ENCODE measurements at regions not wholly inside any gene's neighbourhood (a gene's known extent, or its start where the extent isn't known, plus 50 kb on each side); places are given as distances from the start of the nearest gene placed in this dataset.
"Not testable (repeated sequence)": the region's sequence is repeated elsewhere in the genome, so short reads cannot be mapped to it uniquely, and the experiment has no call there.

- no peak for DNase-seq
These were observed 140.3 kb upstream of the ERRFI1 start for GRCh38 chr1:8166406-8166805.

DNA sequence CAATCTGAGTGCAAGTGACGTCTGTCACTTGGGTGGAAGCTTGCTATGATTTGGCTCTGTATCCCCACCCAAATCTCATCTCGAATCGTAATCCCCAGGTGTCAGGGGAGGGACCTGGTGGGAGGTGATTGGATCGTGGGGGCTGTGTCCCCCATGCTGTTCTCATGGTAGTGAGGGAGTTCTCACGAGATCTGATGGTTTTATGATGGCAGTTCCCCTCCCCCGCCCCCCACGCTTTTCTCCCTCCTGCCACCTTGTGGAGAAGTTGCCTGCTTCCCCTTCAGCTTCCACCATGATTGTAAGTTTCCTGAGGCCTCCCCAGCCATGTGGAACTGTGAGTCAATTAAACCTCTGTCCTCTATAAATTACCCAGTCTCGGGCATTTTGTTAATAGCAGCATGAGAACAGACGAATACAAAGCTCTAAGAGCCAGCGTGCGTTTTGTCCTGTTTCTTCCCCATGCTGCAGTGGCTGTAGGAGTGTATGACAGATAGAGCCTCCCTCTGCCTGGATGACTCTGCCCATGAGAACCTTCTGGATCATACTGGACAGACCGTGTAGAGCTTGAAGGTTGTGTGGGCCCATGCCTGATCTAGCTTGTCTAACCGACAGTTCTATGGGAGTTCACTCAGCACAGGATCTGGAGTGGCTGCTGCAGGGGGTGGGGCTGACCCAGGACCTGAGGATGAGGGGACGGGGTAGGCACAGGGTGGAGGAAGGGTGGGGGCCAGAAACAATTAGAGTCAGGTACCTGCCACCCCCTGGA lies 139.7 kb upstream of the ERRFI1 start:
- DNase-seq = no peak

DNA sequence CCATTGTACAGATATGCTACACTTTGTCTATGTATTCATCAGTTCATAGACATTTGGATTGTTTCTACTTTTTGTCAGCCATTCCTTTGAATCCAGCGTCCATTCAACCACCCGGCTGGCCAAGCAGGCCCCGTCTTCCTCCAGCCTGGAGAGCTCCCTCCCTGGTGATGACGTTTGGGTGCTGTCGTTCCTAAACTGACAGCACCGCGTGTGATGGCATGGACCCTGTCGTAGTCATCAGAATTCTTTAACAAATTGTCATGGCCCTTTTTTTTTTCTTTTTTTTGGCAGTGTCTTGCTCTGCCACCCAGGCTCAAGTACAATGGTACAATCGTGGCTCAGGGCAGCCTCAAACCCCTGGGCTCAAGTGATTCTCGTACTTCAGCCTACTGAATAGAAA lies 138.6 kb upstream of the ERRFI1 start:
- no peak for DNase-seq

DNA sequence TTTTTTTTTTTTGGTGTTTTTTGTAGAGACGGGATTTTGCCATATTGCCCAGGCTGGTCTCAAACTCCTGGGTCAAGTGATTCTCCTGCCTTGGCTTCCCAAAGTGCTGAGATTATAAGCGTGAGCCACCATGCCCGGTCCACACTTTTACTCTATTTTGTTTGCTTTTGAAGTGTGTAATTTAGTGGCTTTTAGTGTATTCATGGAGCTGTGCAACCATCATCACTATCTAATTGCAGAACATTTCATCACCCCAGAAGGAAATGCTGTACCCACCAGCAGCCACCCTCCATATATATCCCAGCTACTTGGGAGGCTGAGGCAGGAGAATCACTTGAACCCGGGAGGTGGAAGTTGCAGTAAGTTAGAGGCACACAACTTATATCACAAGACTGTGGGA lies 136.9 kb upstream of the ERRFI1 start:
- no peak for DNase-seq

- DNase-seq = peak; percentile 27
These were observed 136.1 kb upstream of the ERRFI1 start for GRCh38 chr1:8162168-8162567.

DNA sequence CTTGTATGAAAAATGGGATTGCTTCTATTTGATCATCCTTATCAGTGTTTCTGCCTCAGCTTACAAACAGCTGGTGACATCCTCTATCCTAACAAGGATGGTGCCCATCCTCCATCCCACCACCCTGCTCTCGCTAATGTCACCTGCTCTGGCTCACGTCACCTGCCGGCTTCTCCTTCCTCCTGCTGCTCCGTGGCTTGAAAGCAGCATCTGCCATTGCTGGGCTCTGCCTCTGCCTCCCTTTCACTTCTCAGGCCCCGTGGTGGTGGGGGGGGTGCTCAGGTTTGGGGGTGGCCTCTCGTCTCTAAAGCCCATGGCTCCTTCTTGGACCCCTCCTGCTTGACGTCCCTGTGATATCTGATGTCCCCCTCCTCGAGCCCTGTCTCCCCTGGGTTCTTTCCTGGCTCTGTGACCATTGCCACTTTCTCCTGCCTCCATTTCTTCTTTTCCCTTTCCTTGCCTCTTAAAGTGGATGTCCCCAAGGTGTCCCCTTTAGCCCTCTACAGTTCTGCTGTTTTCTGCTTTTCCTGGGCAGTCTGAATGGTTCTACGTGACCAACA lies 135.5 kb upstream of the ERRFI1 start:
- DNase-seq = peak; percentile 10

DNA sequence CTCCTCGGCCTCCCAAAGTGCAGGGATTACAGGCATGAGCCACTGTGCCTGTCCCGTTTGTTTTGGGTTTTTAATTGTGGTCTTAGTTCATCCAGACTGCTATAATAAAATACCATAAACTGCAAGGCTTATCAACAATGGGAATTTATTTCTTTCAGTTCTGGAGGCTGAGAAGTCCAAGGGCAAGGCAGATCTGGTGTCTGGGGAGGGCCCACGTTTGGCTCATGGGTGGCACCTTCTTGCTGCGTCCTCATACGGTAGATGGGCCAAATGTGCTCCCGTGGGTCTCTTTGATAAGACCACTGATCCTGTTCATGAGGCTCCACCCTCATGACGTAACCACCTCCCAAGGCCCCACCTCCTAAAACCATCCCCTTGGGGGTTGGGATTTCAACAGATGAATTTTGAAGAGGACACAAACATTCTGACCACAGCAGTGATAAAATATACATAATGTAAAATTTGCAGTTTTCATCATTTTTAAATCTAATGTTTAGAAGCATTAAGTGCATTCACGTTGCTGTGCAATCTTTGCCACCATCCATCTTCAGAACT lies 133.4 kb upstream of the ERRFI1 start:
- no peak for DNase-seq

DNA sequence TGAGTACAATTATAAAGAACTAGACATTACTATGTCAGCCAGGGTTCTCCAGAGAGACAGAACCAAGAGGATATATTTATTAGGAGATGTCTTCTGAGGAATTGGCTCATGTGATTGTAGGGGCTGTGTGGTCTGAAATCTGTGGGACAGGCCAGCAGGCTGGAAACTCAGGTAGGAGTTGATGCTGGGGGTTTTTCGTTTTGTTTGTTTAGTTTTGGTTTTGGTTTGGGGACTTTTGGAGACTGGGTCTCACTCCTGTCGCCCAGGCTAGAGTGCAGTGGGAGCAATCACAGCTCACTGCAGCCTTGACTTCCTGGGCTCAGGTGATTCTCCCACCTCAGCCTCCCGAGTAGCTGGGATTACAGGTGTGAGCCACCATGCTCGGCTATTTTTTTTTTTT lies 132.9 kb upstream of the ERRFI1 start:
- no peak for DNase-seq

- DNase-seq = no peak
These were observed 131.7 kb upstream of the ERRFI1 start for GRCh38 chr1:8157765-8158164.

GRCh38 chr1:8155528-8156186 lies 129.5 kb upstream of the ERRFI1 start:
- DNase-seq = no peak

GRCh38 chr1:8154621-8155052 lies 128.5 kb upstream of the ERRFI1 start:
- no peak for DNase-seq

- no peak for DNase-seq
These were observed 127.9 kb upstream of the ERRFI1 start for GRCh38 chr1:8153961-8154360.

GRCh38 chr1:8152731-8153702 lies 126.9 kb upstream of the ERRFI1 start:
- no peak for DNase-seq

- no peak for DNase-seq
These were observed 125.5 kb upstream of the ERRFI1 start for GRCh38 chr1:8151647-8152046.

- DNase-seq = not testable (repeated sequence)
These were observed 123.6 kb upstream of the ERRFI1 start for GRCh38 chr1:8149756-8150155.

GRCh38 chr1:8147956-8148355 lies 121.8 kb upstream of the ERRFI1 start:
- DNase-seq = no peak

DNA sequence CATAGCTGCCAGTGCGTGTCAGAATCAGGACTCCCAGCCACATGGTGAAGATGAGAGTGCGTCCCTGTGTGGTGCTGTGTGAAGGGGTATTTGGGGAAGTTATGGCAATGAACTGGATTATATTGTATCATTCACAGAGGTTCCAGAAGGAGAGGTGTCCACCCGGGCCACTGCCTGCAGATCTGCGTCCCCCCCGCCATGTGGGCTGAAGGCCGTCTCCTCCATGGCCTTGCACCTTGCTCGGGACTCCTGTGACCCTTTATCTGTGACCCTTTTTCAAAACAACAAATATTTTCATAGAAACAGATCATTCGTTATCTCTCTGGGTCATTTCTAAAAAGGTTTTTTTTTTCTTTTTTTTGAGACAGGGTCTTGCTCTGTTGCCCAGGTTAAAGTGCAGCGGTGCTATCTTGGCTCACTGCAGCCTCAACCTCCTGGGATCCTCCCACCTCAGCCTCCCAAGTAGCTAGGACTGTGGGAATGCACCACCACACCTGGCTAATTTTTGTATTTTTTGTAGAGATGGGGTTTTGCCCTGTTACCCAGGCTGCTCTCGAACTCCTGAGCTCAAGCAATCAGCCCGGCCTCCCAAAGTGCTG lies 120.2 kb upstream of the ERRFI1 start:
- no peak for DNase-seq

- DNase-seq = no peak
These were observed 119.6 kb upstream of the ERRFI1 start for GRCh38 chr1:8145545-8146202.

- DNase-seq = no peak
These were observed 118.2 kb upstream of the ERRFI1 start for GRCh38 chr1:8144323-8144722.

DNA sequence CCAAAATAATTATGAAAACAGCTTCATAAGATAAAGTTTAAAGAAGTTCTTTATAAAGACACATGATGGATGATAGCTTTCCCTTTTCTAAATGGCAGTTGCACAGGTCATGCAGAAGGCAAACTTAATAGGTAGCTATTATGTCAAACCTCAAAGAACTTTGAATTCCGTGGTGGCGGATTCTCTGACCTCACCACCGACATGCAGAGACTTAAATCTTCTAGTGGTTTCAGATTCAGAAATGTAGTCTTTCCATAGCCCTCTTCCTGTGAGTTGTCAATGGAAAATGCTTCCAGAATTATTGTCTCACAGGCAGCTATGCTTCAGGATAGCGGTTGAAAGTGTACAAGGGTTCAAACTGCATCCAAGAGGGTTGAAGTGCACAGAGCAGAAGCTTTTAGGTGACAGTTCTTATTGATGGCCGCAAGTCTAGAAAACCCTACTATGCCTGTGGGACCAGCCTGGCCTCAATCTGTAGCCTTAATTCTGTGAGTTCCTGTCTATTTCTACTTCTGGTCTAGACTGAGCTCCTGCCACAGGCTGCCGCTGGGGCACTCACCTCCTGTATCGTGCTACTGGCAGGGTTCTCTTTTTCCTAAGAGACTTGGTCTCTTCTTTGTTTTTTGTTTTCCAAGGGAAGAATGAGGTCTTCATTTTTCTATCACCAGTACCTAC lies 117.0 kb upstream of the ERRFI1 start:
- no peak for DNase-seq

DNA sequence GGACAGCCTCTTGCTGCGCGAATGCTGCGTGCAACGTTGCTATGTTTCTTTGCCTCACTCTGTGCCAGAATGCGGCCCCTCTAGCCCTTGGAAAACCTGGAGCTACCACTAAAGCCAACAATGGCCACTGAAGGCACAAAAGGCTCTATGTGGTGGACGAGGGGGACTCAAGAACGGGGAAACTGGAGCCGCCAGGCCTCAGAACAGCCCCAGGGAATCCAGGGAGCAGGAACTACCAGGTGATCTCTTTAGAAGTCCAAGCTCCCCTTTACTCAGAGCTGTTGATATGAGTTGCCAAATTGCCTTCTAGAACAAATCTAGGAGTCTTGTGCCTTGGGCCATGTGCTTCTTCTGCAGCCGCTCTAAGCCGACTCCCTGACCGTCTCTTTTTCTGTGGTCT lies 113.8 kb upstream of the ERRFI1 start:
- DNase-seq = no peak
